ENCODE measurements at regions not wholly inside any gene's neighbourhood (a gene's known extent, or its start where the extent isn't known, plus 50 kb on each side); places are given as distances from the start of the nearest gene placed in this dataset.

- Histone ChIP-seq H3K4me2 (ENCODE audit: insufficient read depth in 1 of 2, low read depth in 2 of 2, low read length in 2 of 2) (no peak overlapping the region), H3K36me3 (ENCODE audit: control insufficient read depth in 2 of 4, insufficient read depth in 4 of 4, low read length in 3 of 4) (no peaks in the 10 kb centered on the region), H3K4ac (replicated peaks; ENCODE audit: insufficient read length, low read depth, low read length) (no peak overlapping the region), H4K8ac (ENCODE audit: extremely low read depth, insufficient read depth, low read length) (no peak overlapping the region), H2BK5ac (ENCODE audit: low read depth, low read length) (no peak overlapping the region), H3K4me3 (ENCODE audit: extremely low read depth in 1 of 4, insufficient read depth in 2 of 4, low read depth in 3 of 4, low read length in 4 of 4) (no peak overlapping the region), H3K4me1 (replicated peaks in 1 of 4; ENCODE audit: control insufficient read depth in 3 of 4, insufficient read depth in 4 of 4, low read length in 3 of 4) (no peaks in the 10 kb centered on the region), H3K56ac (replicated peaks; ENCODE audit: insufficient read length, low read depth, low read length) (no peak overlapping the region), H3K79me1 (ENCODE audit: low read depth, low read length) (no peaks in the 10 kb centered on the region; the same call in 1 of the 2 replicates), H3K14ac (ENCODE audit: insufficient read length) (no peak overlapping the region), H3K23me2 (ENCODE audit: low read depth, low read length) (no peaks in the 10 kb centered on the region), H2BK15ac (ENCODE audit: low read length) (no peak overlapping the region), H3K27me3 (replicated peaks in 1 of 4; ENCODE audit: control insufficient read depth in 3 of 4, extremely low read depth in 1 of 4, insufficient read depth in 3 of 4, low read length in 3 of 4) (no peaks in the 10 kb centered on the region), H4K20me1 (replicated peaks in 1 of 2; ENCODE audit: control insufficient read depth in 1 of 2, insufficient read depth in 2 of 2, low read length in 2 of 2) (no peaks in the 10 kb centered on the region), H2BK20ac (ENCODE audit: low read length) (no peak overlapping the region), H2BK120ac (replicated peaks; ENCODE audit: low read depth, low read length) (no peak overlapping the region), H4K5ac (ENCODE audit: insufficient read length, low read depth, low read length) (no peak overlapping the region), H2AFZ (ENCODE audit: low read length) (no peak overlapping the region), H4K91ac (replicated peaks; ENCODE audit: insufficient read length, low read length) (no peak overlapping the region), H3K18ac (ENCODE audit: extremely low read depth, low read length) (no peak overlapping the region), H2BK12ac (ENCODE audit: low read depth, low read length) (no peak overlapping the region), H3K23ac (ENCODE audit: insufficient read length) (no peak overlapping the region), H3K9me3 (ENCODE audit: insufficient read depth in 2 of 2, low read depth in 1 of 2, low read length in 1 of 2) (no peaks in the 10 kb centered on the region), H3K9ac (replicated peaks in 1 of 4; ENCODE audit: extremely low read depth in 1 of 4, low read depth in 3 of 4, low read length in 3 of 4) (no peak overlapping the region), H3K27ac (ENCODE audit: low read depth, low read length) (no peak overlapping the region), H3K79me2 (ENCODE audit: control insufficient read depth in 1 of 2, insufficient read depth in 2 of 2, low read length in 2 of 2) (peaks cover 0 to 3% of the 10 kb centered on the region in 2 experiments; a peak in 1 of 4 replicates), H2AK5ac (ENCODE audit: low read depth, low read length) (no peak overlapping the region)
- DNase-seq (ENCODE audit: low read depth in 1 of 2, low spot score in 2 of 2) = no peak
- 95% methylated on average over 2 of the region's 2 CpGs; no CpG with 5 or more reads in 1 of the 2 experiments for WGBS, 2 experiments (ENCODE audit: extremely low coverage in 1 of 2, insufficient coverage in 1 of 2, insufficient read length in 1 of 2, insufficient replicate concordance in 2 of 2, low coverage in 1 of 2, low lambda C conversion rate in 2 of 2, missing lambda C conversion rate in 1 of 2)
- POLR2A ChIA-PET (ENCODE audit: partially characterized antibody) = no interaction called here
- CTCF ChIA-PET (ENCODE audit: partially characterized antibody) = no interaction called here
- FAIRE-seq = no peak
- no peak for TF ChIP-seq CTCF (IDR thresholded peaks at IDR 0.05; ENCODE audit: control extremely low read depth in 1 of 3, insufficient read depth in 1 of 3, low read depth in 1 of 3, low read length in 3 of 3)
- TF ChIP-seq NRF1 (IDR thresholded peaks at IDR 0.05; ENCODE audit: low read depth, low read length) = no peak
- TF ChIP-seq RNF2 (IDR thresholded peaks at IDR 0.05; ENCODE audit: borderline replicate concordance, low read depth, low read length, missing control alignments, poor library complexity, severe bottlenecking) = no peak
- no peak for TF ChIP-seq SAP30 (IDR thresholded peaks at IDR 0.05; ENCODE audit: insufficient read depth, insufficient replicate concordance, low read length)
- TF ChIP-seq SUZ12 (IDR thresholded peaks at IDR 0.05; ENCODE audit: low read length) = no peak
- TF ChIP-seq JUN (IDR thresholded peaks at IDR 0.05; ENCODE audit: low read depth, low read length) = no peak
- no peak for TF ChIP-seq BCL11A (IDR thresholded peaks at IDR 0.05; ENCODE audit: low read depth in 2 of 2, low read length in 2 of 2)
- no peak for TF ChIP-seq TAF1 (IDR thresholded peaks at IDR 0.05; ENCODE audit: low read depth, low read length)
- TF ChIP-seq POLR2A (IDR thresholded peaks at IDR 0.05; ENCODE audit: control extremely low read depth in 1 of 2, low read depth in 2 of 2, low read length in 2 of 2) = no peak
- TF ChIP-seq TAF7 (optimal IDR thresholded peaks at IDR 0.05; ENCODE audit: borderline replicate concordance, low read depth, low read length) = no peak
- TF ChIP-seq CEBPB (IDR thresholded peaks at IDR 0.05; ENCODE audit: low read depth, low read length) = no peak
Observed at GRCh38 chr7:65295409-65295808, 78.2 kb upstream of the ZNF92 start.
